Gastroesophageal sphincter (tissue), 4 donors: ENCODE measurements at regions not wholly inside any gene's neighbourhood (a gene's known extent, or its start where the extent isn't known, plus 50 kb on each side); places are given as distances from the start of the nearest gene placed in this dataset.

Experiments used
- ATAC-seq: fragments of 150-250 bp; one replicate; pipeline ENCODE4 v1.9.1; 2016; ENCODE audit warnings: mild to moderate bottlenecking, moderate library complexity
- H3K27ac ChIP-seq, 4 donors: fragments of 200-600 bp; sonication (generic) in 3 of 4; 1 replicate in 3 of 4; 2 replicates in 1 of 4; pipeline ENCODE4 v1.5.1; 2016 to 2019
- H3K27me3 ChIP-seq: fragments of 200-600 bp; sonication (generic); one replicate; pipeline ENCODE4 v1.5.1; 2019
- H3K36me3 ChIP-seq, 2 donors: fragments of 200-600 bp; sonication (generic); one replicate each; pipeline ENCODE4 v1.5.1; 2019; ENCODE audit warnings: control low read depth in 1 of 2
- H3K4me1 ChIP-seq, 3 donors: fragments of 200-600 bp; sonication (generic); 1 replicate in 2 of 3; 2 replicates in 1 of 3; pipeline ENCODE4 v1.5.1; 2016 to 2019; ENCODE audit warnings: control low read depth in 2 of 3
- H3K4me3 ChIP-seq, 2 donors: fragments of 200-600 bp; sonication (generic); one replicate each; pipeline ENCODE4 v1.5.1; 2019; ENCODE audit warnings: mild to moderate bottlenecking in 1 of 2, moderate library complexity in 1 of 2
- H3K9me3 ChIP-seq, 3 donors: fragments of 200-600 bp; sonication (generic); one replicate each; pipeline ENCODE4 v1.5.1; 2017 to 2019; ENCODE audit warnings: control low read depth in 2 of 3
- CTCF ChIP-seq, 4 experiments: fragments of 200-600 bp in 2 of 4; fragments of 450-650 bp in 2 of 4; sonication (generic) in 1 of 4; IDR thresholded peaks; one replicate each; pipeline ENCODE4 v1.5.1; 2017 to 2019; ENCODE audit warnings: antibody characterized with exemption in 4 of 4, mild to moderate bottlenecking in 2 of 4, moderate library complexity in 2 of 4
- EP300 ChIP-seq: sonication (generic); formaldehyde crosslinking; IDR thresholded peaks from one replicate; pipeline ENCODE4 v1.6.1; 2017; ENCODE audit warnings: antibody characterized with exemption, mild to moderate bottlenecking
- POLR2A ChIP-seq, 2 donors: fragments of 450-650 bp; IDR thresholded peaks; one replicate each; pipeline ENCODE4 v1.6.1; 2017; ENCODE audit warnings: antibody characterized with exemption in 2 of 2, mild to moderate bottlenecking in 2 of 2, moderate library complexity in 1 of 2
- POLR2AphosphoS5 ChIP-seq: sonication (generic); formaldehyde crosslinking; IDR thresholded peaks from one replicate; pipeline ENCODE4 v1.6.1; 2017; ENCODE audit warnings: antibody characterized with exemption
- WGBS, 2 donors: methylation state at CpG; one replicate each; pipeline ENCODE4 v1.1.5; 2018; ENCODE audit warnings: low coverage in 1 of 2; 5-methylcytosine and 5-hydroxymethylcytosine counted together

- WGBS, 2 donors, result 71 to 88% methylated on average over 1 to 2 of the region's 2 CpGs
- Histone ChIP-seq H3K27me3 (no peaks in the 10 kb centered on the region), H3K36me3 (no peaks in the 10 kb centered on the region), H3K27ac (no peak overlapping the region), H3K9me3 (no peaks in the 10 kb centered on the region), H3K4me3 (no peak overlapping the region), H3K4me1 (no peaks in the 10 kb centered on the region)
- no peak for ATAC-seq
- TF ChIP-seq POLR2A (IDR thresholded peaks at IDR 0.05) (no peak), CTCF (IDR thresholded peaks at IDR 0.05) (no peak), EP300 (no peak), POLR2AphosphoS5 (no peak)
Observed at GRCh38 chr14:48874711-48875110, 711.5 kb downstream of the RPS29 start.

- Histone ChIP-seq H3K27ac (no peak overlapping the region), H3K27me3 (no peaks in the 10 kb centered on the region), H3K9me3 (no peaks in the 10 kb centered on the region), H3K4me3 (no peak overlapping the region), H3K36me3 (no peaks in the 10 kb centered on the region), H3K4me1 (no peaks in the 10 kb centered on the region)
- 50 to 75% methylated on average over 1 to 2 of the region's 2 CpGs for WGBS, 2 donors
- no peak for TF ChIP-seq CTCF (IDR thresholded peaks at IDR 0.05)
- ATAC-seq, result no peak
Observed at GRCh38 chr14:48857366-48857765, 728.8 kb downstream of the RPS29 start.

GRCh38 chr14:48853159-48853558 lies 733.0 kb downstream of the RPS29 start:
- Histone ChIP-seq H3K27me3 (no peaks in the 10 kb centered on the region), H3K4me1 (no peaks in the 10 kb centered on the region), H3K4me3 (no peak overlapping the region), H3K36me3 (no peaks in the 10 kb centered on the region), H3K27ac (no peak overlapping the region), H3K9me3 (no peaks in the 10 kb centered on the region)
- no peak for ATAC-seq
- TF ChIP-seq EP300 (no peak), POLR2A (IDR thresholded peaks at IDR 0.05) (no peak), CTCF (IDR thresholded peaks at IDR 0.05) (no peak), POLR2AphosphoS5 (no peak)
- 61 to 93% methylated on average over 4 to 5 of the region's 5 CpGs for WGBS, 2 donors

GRCh38 chr14:48849741-48850322 lies 736.3 kb downstream of the RPS29 start:
- H3K36me3 ChIP-seq, result no peaks in the 10 kb centered on the region
- ATAC-seq, result no peak
- WGBS, 2 donors, result 33 to 88% methylated on average over 2 of the region's 2 CpGs

More at GRCh38 chr14:48849741-48850322, 736.3 kb downstream of the RPS29 start:
- no peak overlapping the region for H3K4me3 ChIP-seq
- H3K27ac ChIP-seq, result no peak overlapping the region
- H3K27me3 ChIP-seq, result no peaks in the 10 kb centered on the region
- H3K9me3 ChIP-seq, result no peaks in the 10 kb centered on the region
- TF ChIP-seq CTCF (IDR thresholded peaks at IDR 0.05) (no peak), EP300 (no peak), POLR2AphosphoS5 (no peak), POLR2A (IDR thresholded peaks at IDR 0.05) (no peak)
- H3K4me1 ChIP-seq, result no peaks in the 10 kb centered on the region
